GM18507 (cell line): ENCODE measurements at regions not wholly inside any gene's neighbourhood (a gene's known extent, or its start where the extent isn't known, plus 50 kb on each side); places are given as distances from the start of the nearest gene placed in this dataset.
"Not testable (repeated sequence)": the region's sequence is repeated elsewhere in the genome, so short reads cannot be mapped to it uniquely, and the experiment has no call there.

Source experiments
- DNase-seq: peaks from one replicate; pipeline ENCODE4 v3.0.0; 2011; ENCODE audit warnings: low read depth; ENCODE audit not compliant: insufficient read length; ENCODE audit errors: extremely low spot score
- FAIRE-seq: peaks from 2 replicates; lab custom pipeline; 2011; peaks lifted over from hg19 to GRCh38; lab: Jason Lieb, UNC

DNA sequence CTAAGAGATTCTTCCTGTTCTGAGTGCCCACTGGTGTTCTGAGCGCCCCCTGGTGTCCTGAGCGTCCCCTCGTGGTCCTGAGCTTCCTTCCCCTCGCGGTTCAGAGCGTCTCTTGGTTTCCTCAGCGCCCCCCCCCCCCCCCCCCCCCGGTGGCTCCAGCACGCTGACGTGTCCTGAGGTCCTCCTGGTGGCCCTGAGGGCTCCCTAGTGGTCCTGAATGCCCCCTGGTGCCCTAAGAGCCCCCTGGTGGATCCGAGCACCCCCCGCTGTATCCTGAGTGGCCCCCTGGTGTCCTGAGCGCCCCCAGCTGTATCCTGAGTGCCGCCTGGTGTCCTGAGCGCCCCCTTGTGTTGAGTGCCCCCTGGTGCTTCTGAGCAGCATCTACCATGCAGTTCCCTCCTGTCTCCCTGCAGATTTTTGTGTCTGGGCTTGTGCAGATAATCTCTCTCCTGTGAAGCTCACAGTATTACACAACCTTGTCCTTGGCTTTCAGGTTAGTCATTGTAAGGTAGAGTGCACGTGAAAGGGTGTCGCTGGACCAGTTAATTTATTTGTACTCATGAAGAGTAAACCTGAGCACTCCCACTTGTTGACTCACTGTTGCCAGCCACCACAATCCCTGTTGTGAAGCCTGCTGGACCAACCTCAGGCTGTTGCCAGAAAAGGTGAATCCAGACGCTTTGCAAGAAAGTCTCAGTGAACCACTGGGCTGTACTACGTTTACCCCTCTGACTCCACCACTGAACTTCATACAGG, 1168.4 kb downstream of the TMEM121 start:
- FAIRE-seq: peak; percentile 99
- peak; percentile 7 for DNase-seq

DNA sequence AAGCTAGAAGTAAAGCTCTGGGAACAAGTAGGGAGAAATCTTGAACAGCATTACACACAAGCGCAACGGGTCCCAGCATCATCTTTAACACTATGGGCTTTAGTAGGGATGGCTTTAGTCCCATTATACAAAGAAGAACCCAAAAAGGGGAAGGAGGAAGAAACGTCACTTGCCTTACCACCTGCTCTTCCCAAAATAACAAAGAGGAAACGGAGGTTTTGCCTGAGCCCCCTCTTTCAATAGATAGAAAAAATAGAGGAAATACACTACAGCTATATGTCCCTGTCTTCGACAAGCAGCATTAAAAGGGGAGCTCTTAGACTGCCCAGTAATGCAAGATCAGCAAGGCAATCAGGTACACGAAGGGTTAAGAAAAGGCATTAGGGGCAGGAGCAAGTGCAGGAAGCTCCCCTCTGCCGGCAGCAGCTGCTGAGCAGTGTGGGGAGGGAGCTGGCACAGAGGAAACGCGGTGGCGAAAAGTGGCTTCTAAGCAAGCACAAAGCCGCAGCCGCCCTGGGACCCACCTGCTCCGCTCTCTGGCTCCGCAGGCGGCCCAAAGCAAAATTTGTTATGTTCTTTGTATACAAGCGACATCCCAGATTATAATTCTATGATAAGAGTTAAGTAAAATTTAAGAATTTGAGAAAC, 1172.4 kb downstream of the TMEM121 start:
- FAIRE-seq: peak; percentile 99
- DNase-seq: not testable (repeated sequence)

DNA sequence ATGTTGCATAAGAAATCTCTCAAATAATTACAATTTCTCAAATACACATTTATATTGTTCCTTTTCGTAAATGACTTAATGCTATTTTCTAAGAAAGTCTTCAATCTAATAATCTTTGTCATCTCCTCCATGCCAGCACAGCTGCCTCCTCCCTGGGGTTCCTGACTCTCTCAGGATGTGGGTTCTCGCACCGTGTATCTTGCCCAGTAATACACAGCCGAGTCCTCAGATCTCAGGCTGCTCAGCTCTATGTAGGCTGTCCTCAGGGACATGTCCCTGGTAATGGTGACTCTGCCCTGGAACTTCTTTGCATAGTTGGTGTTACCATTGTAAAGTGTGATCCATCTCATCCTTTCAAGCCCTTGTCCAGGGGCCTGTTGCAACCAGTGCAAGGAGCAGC, 1177.3 kb downstream of the TMEM121 start:
- not testable (repeated sequence) for DNase-seq, FAIRE-seq

DNA sequence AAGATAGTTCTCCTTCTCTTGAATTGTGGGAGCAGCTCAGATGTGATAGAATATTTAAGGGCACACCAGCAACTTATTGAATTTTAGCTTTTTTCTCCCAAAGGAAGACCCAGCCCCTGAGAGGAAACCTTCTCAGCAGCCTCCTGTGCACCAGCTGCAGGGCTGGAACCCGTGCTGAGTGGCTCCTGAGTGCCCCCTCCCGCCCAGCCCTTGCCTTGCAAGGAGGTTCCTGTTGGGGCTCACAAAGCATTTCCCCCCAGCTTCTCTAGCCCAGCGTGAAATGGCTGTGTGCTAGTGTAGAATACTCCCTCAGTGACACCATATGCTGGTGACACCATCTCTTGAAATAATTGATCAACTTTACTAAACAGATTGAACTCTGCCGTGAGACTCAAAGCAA, 1180.1 kb downstream of the TMEM121 start:
- FAIRE-seq, DNase-seq: not testable (repeated sequence)

DNA sequence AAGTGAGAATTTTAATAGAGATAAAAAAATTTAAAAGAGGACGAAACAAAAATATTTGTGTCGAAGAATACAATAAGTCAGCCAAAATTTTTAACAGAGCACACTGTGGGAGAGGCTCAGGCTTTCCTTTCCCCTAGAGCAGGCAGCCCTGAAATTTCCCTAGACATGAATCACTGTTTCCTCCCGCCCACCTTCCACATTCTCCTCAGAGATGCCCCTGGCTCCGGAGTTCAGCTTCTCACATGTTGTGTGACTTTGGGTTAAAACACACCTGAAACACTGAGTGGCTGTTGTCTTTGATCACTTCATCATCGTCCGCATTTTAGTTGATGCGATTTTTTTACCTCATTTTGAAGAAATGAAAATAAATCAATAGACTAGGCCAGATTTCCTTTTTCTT, 1183.8 kb downstream of the TMEM121 start:
- DNase-seq, FAIRE-seq: not testable (repeated sequence)

DNA sequence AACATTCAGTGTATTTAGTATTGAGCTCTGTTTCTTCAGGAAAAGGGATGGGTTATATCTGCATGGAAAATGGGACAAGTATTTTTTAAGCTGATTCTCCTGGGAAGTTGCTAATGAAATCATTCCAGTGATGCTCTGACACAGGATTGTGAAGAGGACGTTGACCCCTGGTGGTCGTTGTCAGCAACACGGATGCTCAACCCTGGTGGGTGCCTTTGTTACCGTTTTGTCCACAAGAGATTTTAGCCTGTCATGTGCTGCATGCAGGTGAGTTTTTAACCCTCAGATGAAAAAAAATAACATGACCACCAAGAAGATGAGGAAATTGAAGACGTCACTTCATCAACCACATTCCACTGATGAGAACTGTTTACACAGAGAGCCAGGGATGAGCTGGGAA, 1186.1 kb downstream of the TMEM121 start:
- not testable (repeated sequence) for DNase-seq, FAIRE-seq

DNA sequence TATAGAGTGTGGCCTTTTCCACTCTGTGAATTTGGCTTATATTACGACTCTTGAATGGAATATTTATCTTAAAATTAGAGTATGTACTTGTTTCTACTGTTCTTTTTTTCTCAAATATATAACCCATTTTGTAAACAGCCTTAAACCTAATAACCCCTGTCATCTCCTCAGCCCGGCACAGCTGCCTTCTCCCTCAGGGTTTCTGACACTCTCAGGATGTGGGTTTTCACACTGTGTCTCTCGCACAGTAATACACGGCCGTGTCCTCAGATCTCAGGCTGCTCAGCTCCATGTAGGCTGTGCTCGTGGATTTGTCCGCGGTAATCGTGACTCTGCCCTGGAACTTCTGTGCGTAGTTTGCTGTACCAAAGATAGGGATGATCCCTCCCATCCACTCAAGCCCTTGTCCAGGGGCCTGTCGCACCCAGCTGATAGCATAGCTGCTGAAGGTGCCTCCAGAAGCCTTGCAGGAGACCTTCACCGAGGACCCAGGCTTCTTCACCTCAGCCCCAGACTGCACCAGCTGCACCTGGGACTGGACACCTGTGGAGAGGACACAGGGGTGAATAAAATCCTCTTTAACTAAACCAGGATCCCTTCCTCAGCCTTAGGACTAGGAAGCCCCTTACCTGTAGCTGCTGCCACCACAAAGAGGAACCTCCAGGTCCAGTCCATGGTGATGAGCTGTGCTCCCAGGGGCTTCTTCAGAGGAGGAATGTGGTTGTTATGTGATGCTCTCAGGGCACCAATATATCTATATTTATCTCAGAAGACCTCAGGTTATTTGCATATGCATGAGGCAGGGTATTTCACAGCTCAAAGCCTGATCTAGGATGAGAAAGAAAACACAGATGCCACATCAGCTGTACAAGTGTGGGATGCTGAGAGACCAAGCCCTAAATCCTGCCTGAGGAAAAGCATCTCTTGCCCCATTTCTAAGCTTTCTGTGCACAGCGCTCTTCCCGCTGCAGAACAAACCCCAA, 1188.4 kb downstream of the TMEM121 start:
- not testable (repeated sequence) for DNase-seq

DNA sequence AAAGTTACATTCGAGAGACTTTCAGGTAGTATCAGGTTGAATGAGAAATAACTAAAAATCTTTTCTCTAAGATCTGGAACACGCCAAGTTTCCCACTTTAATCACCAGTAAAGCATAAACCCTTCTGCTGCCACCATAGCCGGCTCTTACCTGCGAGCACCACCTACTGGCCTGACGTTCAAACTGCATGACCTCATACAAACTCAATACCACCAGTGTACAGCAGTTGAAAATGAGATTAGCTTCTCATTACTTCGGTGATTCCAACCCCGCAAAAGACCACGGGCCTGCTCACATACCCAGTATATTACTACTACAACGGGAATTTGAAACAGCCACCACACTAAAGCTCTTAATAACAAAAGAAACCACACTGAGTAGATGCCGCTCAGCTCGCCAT, 1191.2 kb downstream of the TMEM121 start:
- FAIRE-seq: peak; percentile 99
- not testable (repeated sequence) for DNase-seq

More for the DNA sequence above, 1188.4 kb downstream of the TMEM121 start:
- FAIRE-seq: peak; percentile 94

DNA sequence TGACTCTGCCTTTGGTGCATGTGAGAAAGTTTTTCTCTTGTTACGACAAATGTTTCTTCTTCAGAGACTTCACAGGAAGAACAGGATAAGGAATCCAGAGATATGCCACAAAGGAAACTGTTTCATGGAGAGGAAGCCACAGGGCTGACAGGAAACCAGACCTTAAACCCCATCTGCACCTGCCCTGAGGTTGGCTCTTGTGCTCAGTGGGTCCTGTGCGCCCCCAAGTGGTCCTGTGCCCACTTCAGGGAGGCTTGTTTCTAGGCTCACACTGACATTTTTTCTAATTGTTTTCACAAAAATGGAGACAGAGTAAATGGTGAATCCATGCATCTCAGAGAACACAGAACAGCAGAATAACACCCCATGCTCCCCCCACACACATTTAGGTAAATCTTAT, 1193.5 kb downstream of the TMEM121 start:
- FAIRE-seq: peak; percentile 93
- DNase-seq: not testable (repeated sequence)

DNA sequence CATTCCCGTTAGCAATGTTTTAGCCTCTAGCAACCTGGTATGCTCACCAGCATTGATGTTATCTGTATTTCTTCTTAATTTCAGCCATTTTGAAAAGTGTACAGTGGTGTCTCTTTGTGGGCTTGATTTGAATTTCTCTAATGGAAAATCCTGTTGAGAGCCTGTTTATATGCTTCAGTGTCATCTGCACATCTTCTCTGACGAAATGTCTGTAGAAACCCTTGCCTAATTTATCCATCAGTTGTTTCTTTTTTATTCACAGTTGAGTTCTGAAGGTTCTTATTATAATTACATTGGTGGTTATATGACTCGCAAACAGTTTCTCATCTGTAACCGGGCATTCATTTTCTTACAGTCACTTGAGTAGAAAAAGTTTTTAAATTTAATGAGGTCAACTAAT, 1195.5 kb downstream of the TMEM121 start:
- not testable (repeated sequence) for FAIRE-seq, DNase-seq

DNA sequence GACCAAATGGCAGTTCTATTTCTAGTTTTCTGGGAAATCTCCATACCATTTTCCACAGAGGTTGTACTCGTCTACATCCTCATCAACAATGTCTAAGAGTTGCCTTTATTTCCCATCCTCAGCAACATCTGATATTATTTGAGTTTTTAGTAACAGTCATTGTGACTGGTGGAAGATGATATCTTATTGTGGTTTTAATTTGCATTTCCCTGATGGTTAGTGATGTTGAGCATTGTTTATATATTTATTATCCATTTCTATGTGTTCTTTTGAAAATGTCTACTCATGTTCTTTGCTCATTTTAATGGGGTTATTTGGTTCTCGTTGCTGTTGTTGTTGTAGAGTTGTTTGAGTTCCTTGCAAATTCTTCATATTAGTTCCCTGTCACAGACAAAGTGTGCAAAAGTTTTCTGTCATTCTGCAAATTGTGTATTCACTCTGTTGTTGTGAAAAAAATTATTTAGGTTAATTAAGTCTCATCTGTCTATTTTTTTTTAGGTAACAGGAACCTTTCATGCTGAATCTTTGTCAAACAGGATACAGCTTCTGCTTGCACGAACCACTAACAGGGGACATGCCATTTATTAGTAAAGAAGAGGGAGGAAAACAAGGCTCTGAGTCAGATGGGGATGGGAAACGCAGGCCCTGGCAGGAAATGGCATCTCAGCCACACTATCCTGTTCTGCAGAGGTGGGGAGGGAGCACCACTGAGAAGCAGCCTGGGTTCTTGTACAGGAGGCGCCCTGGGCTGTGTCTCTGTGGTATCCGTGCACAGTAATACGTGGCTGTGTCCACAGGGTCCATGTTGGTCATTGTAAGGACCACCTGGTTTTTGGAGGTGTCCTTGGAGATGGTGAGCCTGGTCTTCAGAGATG, 1196.7 kb downstream of the TMEM121 start:
- FAIRE-seq: peak; percentile 62

DNA sequence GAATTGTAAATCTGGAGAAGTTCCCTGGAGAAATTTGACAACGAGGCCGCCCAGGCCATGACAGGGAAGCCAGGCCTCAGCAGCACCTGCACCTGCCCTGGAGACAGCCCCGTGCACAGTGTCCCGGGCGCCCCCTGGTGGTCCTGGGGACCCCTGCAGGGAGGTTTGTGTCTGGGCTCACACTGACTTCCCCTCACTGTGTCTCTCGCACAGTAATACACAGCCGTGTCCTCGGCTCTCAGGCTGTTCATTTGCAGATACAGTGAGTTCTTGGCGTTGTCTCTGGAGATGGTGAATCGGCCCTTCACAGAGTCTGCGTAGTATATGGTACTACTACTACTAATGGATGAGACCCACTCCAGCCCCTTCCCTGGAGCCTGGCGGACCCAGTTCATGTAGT, 1201.6 kb downstream of the TMEM121 start:
- not testable (repeated sequence) for FAIRE-seq, DNase-seq

More for the DNA sequence above, 1196.7 kb downstream of the TMEM121 start:
- not testable (repeated sequence) for DNase-seq

DNA sequence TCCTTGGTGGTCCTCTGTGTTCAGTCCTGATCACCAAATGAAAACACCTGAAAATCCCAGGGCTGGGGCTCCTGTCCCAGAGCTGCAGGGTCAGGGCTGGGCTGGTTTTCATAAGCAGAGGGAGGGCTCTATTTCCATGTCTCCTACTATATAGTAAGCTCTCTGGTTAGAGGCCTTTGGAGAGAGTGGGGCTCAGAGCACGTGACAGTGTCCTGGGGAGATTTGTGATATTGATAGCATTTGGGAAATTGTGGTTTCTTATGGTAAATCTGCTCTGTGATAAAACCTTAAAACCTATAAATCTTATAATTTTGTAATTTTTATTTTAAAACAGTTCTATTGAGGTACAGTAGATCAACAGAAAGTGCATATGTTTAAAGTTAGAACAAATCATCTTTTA, 1202.2 kb downstream of the TMEM121 start:
- DNase-seq: no peak
- FAIRE-seq: no peak

DNA sequence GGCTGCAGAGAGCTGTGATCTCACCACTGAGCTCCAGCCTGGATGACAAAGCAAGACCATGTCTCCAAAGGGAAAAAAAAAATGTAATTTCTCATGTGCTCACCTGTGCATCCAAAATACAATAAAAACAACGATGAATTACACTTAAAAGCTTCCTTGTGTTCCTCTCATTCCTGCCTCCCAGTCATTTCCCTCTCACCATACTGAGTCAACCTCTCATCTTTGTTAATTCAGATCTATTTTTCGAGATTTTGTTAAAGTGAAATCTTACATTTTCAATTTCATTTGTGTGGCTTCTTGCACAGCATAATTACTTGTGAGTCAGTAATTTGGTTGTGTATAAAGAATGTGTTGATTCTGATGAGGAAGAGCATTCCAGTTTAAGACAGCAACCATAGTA, 1203.2 kb downstream of the TMEM121 start:
- FAIRE-seq: no peak
- DNase-seq: no peak

DNA sequence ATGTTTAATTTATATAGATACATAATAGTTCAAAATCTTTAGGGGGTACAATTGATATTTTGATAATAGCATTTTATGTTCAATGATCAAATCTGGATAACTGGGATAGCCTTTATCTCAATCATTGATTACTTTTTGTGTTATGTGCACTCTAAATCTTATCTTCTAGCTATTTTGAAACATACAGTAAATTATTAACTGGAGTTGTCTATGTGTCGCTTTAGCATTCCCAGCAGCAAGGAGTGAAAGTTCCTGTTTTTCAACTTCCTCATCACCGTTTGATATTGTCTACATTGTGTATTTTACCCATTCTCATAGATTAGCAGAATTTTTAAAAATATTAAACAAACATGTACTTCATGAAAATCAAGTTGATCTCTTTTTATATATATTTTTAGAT, 1207.4 kb downstream of the TMEM121 start:
- no peak for DNase-seq
- FAIRE-seq: no peak

DNA sequence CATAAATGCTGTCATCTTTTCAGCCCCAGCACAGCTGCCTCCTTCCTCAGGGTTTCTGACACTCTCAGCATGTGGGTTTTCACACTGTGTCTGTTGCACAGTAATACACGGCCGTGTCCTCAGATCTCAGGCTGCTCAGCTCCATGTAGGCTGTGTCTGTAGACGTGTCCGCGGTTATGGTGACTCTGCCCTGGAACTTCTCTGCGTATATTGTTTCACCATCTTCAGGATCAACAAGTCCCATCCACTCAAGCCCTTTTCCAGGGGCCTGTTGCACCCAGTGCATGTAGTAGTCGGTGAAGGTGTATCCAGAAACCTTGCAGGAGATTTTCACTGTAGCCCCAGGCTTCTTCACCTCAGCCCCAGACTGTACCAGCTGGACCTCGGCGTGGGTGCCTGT, 1210.6 kb downstream of the TMEM121 start:
- no peak for DNase-seq
- no peak for FAIRE-seq

DNA sequence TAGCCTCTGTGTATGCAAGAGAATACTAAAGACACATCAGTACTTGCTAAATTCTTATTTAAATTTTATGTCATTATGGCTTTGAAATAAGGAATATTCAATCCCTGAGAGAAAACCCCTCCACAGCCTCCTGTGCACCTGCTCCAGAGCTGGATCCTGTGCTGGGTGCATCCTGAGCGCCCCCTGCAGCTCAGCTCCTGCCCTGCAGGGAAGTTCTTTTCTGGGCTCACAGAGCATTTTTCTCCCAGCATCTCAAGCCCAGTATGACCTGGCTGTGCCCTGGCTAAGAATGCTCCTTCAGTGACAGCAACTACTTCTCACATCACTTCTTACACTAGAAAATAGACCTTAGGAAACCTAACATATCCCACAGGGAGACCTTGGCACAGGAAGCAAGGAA, 1211.7 kb downstream of the TMEM121 start:
- no peak for DNase-seq
- FAIRE-seq: no peak

DNA sequence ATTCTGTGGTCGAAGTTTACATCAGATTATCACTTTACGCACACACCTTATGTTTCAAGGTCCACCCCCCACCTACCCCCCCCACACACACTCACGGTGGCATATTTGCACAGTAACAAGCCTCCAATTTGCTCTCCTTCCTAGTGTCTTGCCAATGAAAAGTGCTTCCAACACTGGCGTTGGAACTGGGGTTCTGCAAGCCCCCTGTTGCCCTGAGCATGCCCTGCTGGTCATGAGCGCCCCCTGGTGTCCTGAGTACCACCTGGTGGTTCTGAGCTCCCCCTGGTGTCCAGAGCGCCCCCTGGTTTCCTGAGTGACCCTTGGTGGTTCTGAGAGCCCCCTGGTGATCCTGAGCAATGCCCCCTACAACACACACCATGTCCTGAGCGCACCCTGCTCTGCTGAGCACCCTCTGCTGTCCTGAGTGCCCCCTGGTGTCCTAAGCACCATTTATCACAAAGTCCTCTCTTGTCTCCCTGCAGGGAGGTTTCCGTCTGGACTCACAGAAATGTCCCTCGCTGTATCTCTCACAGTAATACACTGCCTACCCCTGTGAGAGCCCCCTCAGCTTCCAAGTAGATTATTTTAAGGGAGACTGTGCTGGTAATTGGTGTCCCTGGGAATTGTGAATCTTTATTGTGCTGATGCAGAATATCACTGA, 1212.3 kb downstream of the TMEM121 start:
- FAIRE-seq, DNase-seq: not testable (repeated sequence)
